GM23338 (cell line): ENCODE measurements at regions not wholly inside any gene's neighbourhood (a gene's known extent, or its start where the extent isn't known, plus 50 kb on each side); places are given as distances from the start of the nearest gene placed in this dataset.

Source experiments
- CREB1 ChIP-seq: fragments of 250-450 bp; sonication (Bioruptor Pico); IDR thresholded peaks from 2 replicates; pipeline ENCODE4 v1.5.0; 2020; ENCODE audit warnings: low read depth, mild to moderate bottlenecking, moderate library complexity
- CTCF ChIP-seq, 2 experiments: fragments of 200-600 bp in 1 of 2; sonication (generic) in 1 of 2; conservative IDR thresholded peaks; 2 replicates each; pipeline versions ENCODE4 v1.5.1 to v1.6.1; 2016 to 2017; ENCODE audit warnings: antibody characterized with exemption in 2 of 2, low read depth in 2 of 2, mild to moderate bottlenecking in 2 of 2, moderate library complexity in 1 of 2
- ETS1 ChIP-seq: IDR thresholded peaks from 2 replicates; pipeline ENCODE4 v1.6.1; 2016; ENCODE audit warnings: antibody characterized with exemption
- EZH2 ChIP-seq: fragments of 200-600 bp; sonication (generic); IDR thresholded peaks from one replicate; pipeline ENCODE4 v1.8.0; 2017; ENCODE audit warnings: antibody characterized with exemption, mild to moderate bottlenecking, low read depth; ENCODE audit not compliant: unreplicated experiment
- EZH2phosphoT487 ChIP-seq: fragments of 200-600 bp; sonication (generic); IDR thresholded peaks from one replicate; pipeline ENCODE4 v1.8.1; 2018; ENCODE audit warnings: antibody characterized with exemption; ENCODE audit not compliant: unreplicated experiment
- JUNB ChIP-seq: IDR thresholded peaks from one replicate; pipeline ENCODE4 v1.6.1; 2016; ENCODE audit warnings: antibody characterized with exemption; ENCODE audit not compliant: unreplicated experiment
- NANOG ChIP-seq: IDR thresholded peaks from 2 replicates; pipeline ENCODE4 v1.6.1; 2016; ENCODE audit warnings: antibody characterized with exemption, borderline replicate concordance
- POLR2AphosphoS5 ChIP-seq: IDR thresholded peaks from 2 replicates; pipeline ENCODE4 v1.6.1; 2016; ENCODE audit warnings: antibody characterized with exemption, low read depth
- REST ChIP-seq: IDR thresholded peaks from one replicate; pipeline ENCODE4 v1.6.1; 2018; ENCODE audit warnings: antibody characterized with exemption; ENCODE audit not compliant: unreplicated experiment
- STAT1 ChIP-seq: IDR thresholded peaks from one replicate; pipeline ENCODE4 v1.6.1; 2016; ENCODE audit warnings: antibody characterized with exemption; ENCODE audit not compliant: unreplicated experiment
- ZNF114 ChIP-seq: fragments of 250-450 bp; sonication (Bioruptor Pico); IDR thresholded peaks from 2 replicates; pipeline ENCODE4 v1.5.0; 2020; ENCODE audit warnings: mild to moderate bottlenecking, moderate library complexity
- ZNF331 ChIP-seq: fragments of 250-450 bp; sonication (Bioruptor Pico); IDR thresholded peaks from 2 replicates; pipeline ENCODE4 v1.5.0; 2020; ENCODE audit warnings: low read depth, mild to moderate bottlenecking, moderate library complexity
- ZNF462 ChIP-seq: fragments of 250-450 bp; sonication (Bioruptor Pico); IDR thresholded peaks from 2 replicates; pipeline ENCODE4 v1.5.0; 2020; ENCODE audit warnings: mild to moderate bottlenecking, moderate library complexity

- TF ChIP-seq CTCF (conservative IDR thresholded peaks at IDR 0.05; ENCODE audit: low read depth in 2 of 2) (no peak), POLR2AphosphoS5 (no peak), REST (no peak), NANOG (no peak; the same call in 1 of the 2 replicates), EZH2 (no peak), CREB1 (CRISPR knock-in tag) (no peak), EZH2phosphoT487 (no peak), STAT1 (no peak), ZNF114 (no peak), ETS1 (no peak), ZNF462 (CRISPR knock-in tag) (no peak), JUNB (no peak), ZNF331 (CRISPR knock-in tag) (no peak)
Observed at GRCh38 chr4:75169427-75169826, 236.5 kb downstream of the PARM1 start.
